K562 (cell line): ENCODE measurements at regions not wholly inside any gene's neighbourhood (a gene's known extent, or its start where the extent isn't known, plus 50 kb on each side); places are given as distances from the start of the nearest gene placed in this dataset.
"Not testable (repeated sequence)": the region's sequence is repeated elsewhere in the genome, so short reads cannot be mapped to it uniquely, and the experiment has no call there.

Source experiments
- ATAC-seq: fragments of 200-7000 bp; cut with Tn5 transposase; 3 replicates; pipeline ENCODE4 v1.9.1; 2020; ENCODE audit warnings: moderate library complexity
- BruUV-seq: library from RNA; stranded (reverse); fragments of 400-500 nt; replicated peaks from 2 replicates; lab custom pipeline; 2021; lab: Mats Ljungman, UMichigan
- CTCF ChIA-PET: fragments of 300-600 bp; formaldehyde crosslinking; extraction: SDS; loops from one replicate; lab custom pipeline; 2021; ENCODE audit warnings: low intra/inter-chr PET ratio; lab: Yijun Ruan, JAX
- POLR2A ChIA-PET: fragments of 300-600, 350-650 bp; sonication (Branson Sonifier 250); formaldehyde crosslinking; extraction: SDS; loops from one replicate; lab custom pipeline; 2021; ENCODE audit warnings: antibody characterized with exemption, inconsistent platforms; lab: Yijun Ruan, JAX
- DNase-seq, 4 experiments: peaks; one replicate each; pipeline versions ENCODE4 v3.0.0 to v3.0.0-alpha.2; 2011 to 2018; ENCODE audit warnings: low spot score in 3 of 4, mixed read lengths in 3 of 4; ENCODE audit errors: extremely low read depth in 1 of 4
- FAIRE-seq: peaks from 2 replicates; lab custom pipeline; 2011; peaks lifted over from hg19 to GRCh38; lab: Jason Lieb, UNC
- H2AFZ ChIP-seq: 2 replicates; pipeline ENCODE4 v1.6.0; 2011; ENCODE audit warnings: low read depth, low read length, control low read depth, inconsistent platforms
- H3K27ac ChIP-seq: fragments of 200-600 bp; 3 replicates; pipeline ENCODE4 v1.8.0; 2011; ENCODE audit warnings: low read depth, mild to moderate bottlenecking, control low read depth, inconsistent platforms, low read length, moderate library complexity, mixed read lengths; ENCODE audit errors: extremely low read depth
- H3K27me3 ChIP-seq, 2 experiments: fragments of 300-600 bp in 1 of 2; 2 replicates in 1 of 2; 3 replicates in 1 of 2; pipeline versions ENCODE4 v1.6.0 to v1.8.0; 2011; ENCODE audit warnings: inconsistent platforms in 2 of 2, low read length in 2 of 2, mild to moderate bottlenecking in 1 of 2, mixed read lengths in 1 of 2, moderate library complexity in 1 of 2; ENCODE audit not compliant: control insufficient read depth in 2 of 2, insufficient read depth in 2 of 2
- H3K36me3 ChIP-seq: fragments of 300-600 bp; 3 replicates; pipeline ENCODE4 v1.8.0; 2011; ENCODE audit warnings: mild to moderate bottlenecking, low read length, inconsistent platforms; ENCODE audit not compliant: control insufficient read depth, insufficient read depth
- H3K4me1 ChIP-seq, 2 experiments: fragments of 200-600 bp in 1 of 2; replicated peaks in 1 of 2; 2 replicates in 1 of 2; 3 replicates in 1 of 2; pipeline versions ENCODE4 v1.5.1 to v1.8.0; 2011; ENCODE audit warnings: inconsistent platforms in 2 of 2, low read length in 2 of 2, mild to moderate bottlenecking in 1 of 2, mixed read lengths in 1 of 2, moderate library complexity in 1 of 2; ENCODE audit not compliant: control insufficient read depth in 2 of 2, insufficient read depth in 2 of 2
- H3K4me2 ChIP-seq: 2 replicates; pipeline ENCODE4 v1.6.1; 2011; ENCODE audit warnings: low read length, control low read depth, inconsistent platforms, mixed read lengths; ENCODE audit not compliant: insufficient read depth
- H3K4me3 ChIP-seq: fragments of 200-600 bp; sonication (generic), shearing (Covaris generic); 2 replicates; pipeline ENCODE4 v1.5.1; 2016; ENCODE audit warnings: control low read depth, inconsistent platforms
- H3K79me2 ChIP-seq: fragments of 200-600 bp; 3 replicates; pipeline ENCODE4 v1.8.0; 2011; ENCODE audit warnings: low read length, inconsistent platforms; ENCODE audit not compliant: control insufficient read depth, insufficient read depth
- H3K9ac ChIP-seq, 2 experiments: 2 replicates each; pipeline versions ENCODE4 v1.6.0 to v1.6.1; 2011; ENCODE audit warnings: low read depth in 2 of 2, low read length in 2 of 2, control low read depth in 1 of 2, inconsistent platforms in 1 of 2, mild to moderate bottlenecking in 1 of 2, mixed read lengths in 1 of 2; ENCODE audit not compliant: insufficient read depth in 1 of 2
- H3K9me1 ChIP-seq: one replicate; pipeline ENCODE4 v1.6.0; 2011; ENCODE audit warnings: inconsistent platforms, mild to moderate bottlenecking, low read length, moderate library complexity; ENCODE audit not compliant: control insufficient read depth, insufficient read depth
- H3K9me3 ChIP-seq: replicated peaks from 2 replicates; pipeline ENCODE4 v1.5.1; 2011; ENCODE audit warnings: low read depth, low read length, inconsistent platforms; ENCODE audit not compliant: control insufficient read depth, insufficient read depth
- H4K20me1 ChIP-seq: replicated peaks from 2 replicates; pipeline ENCODE4 v1.6.1; 2011; ENCODE audit warnings: low read length, inconsistent platforms, mixed read lengths; ENCODE audit not compliant: control insufficient read depth, insufficient read depth
- FOXA3 ChIP-seq, 2 experiments: fragments of 450-650 bp in 1 of 2; sonication (generic) in 1 of 2; formaldehyde crosslinking; IDR thresholded peaks in 1 of 2; conservative IDR thresholded peaks in 1 of 2; 2 replicates each; pipeline versions ENCODE4 v1.4.0 to v1.8.0; 2020 to 2022; ENCODE audit warnings: mild to moderate bottlenecking in 2 of 2, missing genetic modification reagents in 1 of 2
- NR2C2 ChIP-seq, 2 experiments: fragments of 200-800 bp in 1 of 2; sonication (Bioruptor generic) in 1 of 2; sonication (generic) in 1 of 2; formaldehyde crosslinking in 1 of 2; IDR thresholded peaks; 2 replicates each; pipeline versions ENCODE4 v1.6.1 to v1.8.0; 2016 to 2022; ENCODE audit warnings: mild to moderate bottlenecking in 1 of 2, missing compliant biosample characterization in 1 of 2, missing genetic modification characterization in 1 of 2, missing genetic modification reagents in 1 of 2
- TFE3 ChIP-seq: fragments of 450-650 bp; formaldehyde crosslinking; IDR thresholded peaks from 2 replicates; pipeline ENCODE4 v1.4.0; 2020; ENCODE audit warnings: mild to moderate bottlenecking, mixed read lengths
- ZNF134 ChIP-seq: fragments of 250-450 bp; sonication (Bioruptor Pico); conservative IDR thresholded peaks from 2 replicates; pipeline ENCODE4 v1.4.0; 2020
- WGBS: fragments of 100-300 bp; shearing (Covaris generic); methylation state at CpG from one replicate; pipeline ENCODE4 v1.1.6; 2016; ENCODE audit warnings: low coverage, mixed read lengths; ENCODE audit not compliant: insufficient coverage; ENCODE audit errors: missing lambda C conversion rate; 5-methylcytosine and 5-hydroxymethylcytosine counted together
- in situ Hi-C: fragments of 300-500 bp; cut with MboI; formaldehyde crosslinking; loops from 4 replicates; pipeline ENCODE4 v1.15.0; 2018; ENCODE audit warnings: inconsistent platforms, mixed read lengths
- intact Hi-C: fragments of 100-400 bp; cut with micrococcal nuclease; formaldehyde crosslinking; loops from 2 replicates; pipeline ENCODE4 v1.14.2; 2022

GRCh38 chr14:65847075-65847847, 434.7 kb downstream of the FUT8 start:
- DNase-seq: peak in 1 of 4 experiments; percentile 4
- FAIRE-seq: no peak
- H3K79me2 ChIP-seq: no peaks in the 10 kb centered on the region
- H3K36me3 ChIP-seq: no peaks in the 10 kb centered on the region
- no peak overlapping the region for H3K4me3 ChIP-seq
- 2% methylated on average over 7 of the region's 7 CpGs for WGBS
- TF ChIP-seq ZNF134 (CRISPR knock-in tag) (peak; percentile 74), FOXA3 (CRISPR knock-in tag; conservative IDR thresholded peaks at IDR 0.05 in 1 of 2, IDR thresholded peaks at IDR 0.05 in 1 of 2) (no peak), NR2C2 (CRISPR knock-in tag; IDR thresholded peaks at IDR 0.05) (no peak), NR2C2 (tag; IDR thresholded peaks at IDR 0.05) (peak; percentile 32; the same call in 1 of the 2 replicates), TFE3 (CRISPR knock-in tag) (peak; percentile 30; the same call in 1 of the 2 replicates)
- no peaks in the 10 kb centered on the region for H4K20me1 ChIP-seq
- in situ Hi-C loops: loop anchor here (25.0 kb wide), 2 partner anchors 435 to 685 kb away; partner anchors contain the start of gene FUT8
- H3K9ac ChIP-seq: no peak overlapping the region
- ChIA-PET CTCF (no interaction called here), POLR2A (no interaction called here)
- BruUV-seq: no TSS peak
- peaks cover 0 to 5% of the 10 kb centered on the region in 2 experiments; a peak in 3 of 5 replicates for H3K27me3 ChIP-seq
- no peaks in the 10 kb centered on the region for H3K9me1 ChIP-seq
- intact Hi-C loops: no loop called here
- H3K9me3 ChIP-seq: no peaks in the 10 kb centered on the region
- H3K4me1 ChIP-seq: no peaks in the 10 kb centered on the region
- H3K4me2 ChIP-seq: no peak overlapping the region
- H2AFZ ChIP-seq: no peak overlapping the region
- ATAC-seq: no peak
- H3K27ac ChIP-seq: no peak overlapping the region

- ATAC-seq, H3K9ac ChIP-seq, H3K27me3 ChIP-seq, H3K27ac ChIP-seq, H3K9me1 ChIP-seq, BruUV-seq, H3K4me1 ChIP-seq, H3K9me3 ChIP-seq, H4K20me1 ChIP-seq, intact Hi-C loops, H3K36me3 ChIP-seq, H3K4me3 ChIP-seq, DNase-seq, CTCF ChIA-PET, H3K79me2 ChIP-seq, POLR2A ChIA-PET, H2AFZ ChIP-seq, H3K4me2 ChIP-seq, FAIRE-seq: not testable (repeated sequence)
- 0% methylated on average over 3 of the region's 3 CpGs for WGBS
- in situ Hi-C loops: loop anchor here (25.0 kb wide), 2 partner anchors 436 to 686 kb away; partner anchors contain the start of gene FUT8
These were observed 435.4 kb downstream of the FUT8 start for GRCh38 chr14:65847931-65848330.
